Activated CD4-positive, alpha-beta T cell treated with anti-CD3 and anti-CD28 coated beads for 36 hours (primary cell): ENCODE measurements at regions not wholly inside any gene's neighbourhood (a gene's known extent, or its start where the extent isn't known, plus 50 kb on each side); places are given as distances from the start of the nearest gene placed in this dataset.

Experiments used
- ATAC-seq: fragments of 200-7000 bp; cut with Tn5 transposase; one replicate; pipeline ENCODE4 v1.10.0; 2021; ENCODE audit warnings: mild to moderate bottlenecking, moderate library complexity
- CTCF ChIA-PET: fragments of 350-600 bp; sonication (Branson Sonifier 250); formaldehyde crosslinking; loops from one replicate; lab custom pipeline; 2021; ENCODE audit warnings: antibody characterized with exemption; lab: Charles Lee
- POLR2A ChIA-PET: fragments of 350-600 bp; sonication (Branson Sonifier 250); formaldehyde crosslinking; loops from one replicate; lab custom pipeline; 2021; ENCODE audit warnings: antibody characterized with exemption, inconsistent platforms; lab: Charles Lee
- DNase-seq: peaks from one replicate; pipeline ENCODE4 v3.0.0-alpha.2; 2020
- H3K27ac Mint-ChIP-seq: one replicate; pipeline ENCODE4 v1.8.0; 2021; ENCODE audit warnings: mixed read lengths
- H3K27me3 Mint-ChIP-seq: one replicate; pipeline ENCODE4 v1.8.0; 2021; ENCODE audit warnings: mixed read lengths
- H3K36me3 Mint-ChIP-seq: one replicate; pipeline ENCODE4 v1.8.0; 2021; ENCODE audit warnings: low read depth, mixed read lengths
- H3K4me1 Mint-ChIP-seq: one replicate; pipeline ENCODE4 v1.8.0; 2021; ENCODE audit warnings: mixed read lengths
- H3K4me3 Mint-ChIP-seq: one replicate; pipeline ENCODE4 v1.8.0; 2021; ENCODE audit warnings: mild to moderate bottlenecking, moderate library complexity, mixed read lengths
- H3K9me3 Mint-ChIP-seq: one replicate; pipeline ENCODE4 v1.8.0; 2021; ENCODE audit warnings: low read depth, mixed read lengths
- intact Hi-C, 2 experiments: fragments of 100-400 bp; cut with DNase I in 1 of 2; cut with micrococcal nuclease in 1 of 2; formaldehyde crosslinking; loops; one replicate each; pipeline versions ENCODE4 v1.14.2 to v1.15.1; 2022 to 2024; cut with DNase I, micrococcal nuclease

DNA sequence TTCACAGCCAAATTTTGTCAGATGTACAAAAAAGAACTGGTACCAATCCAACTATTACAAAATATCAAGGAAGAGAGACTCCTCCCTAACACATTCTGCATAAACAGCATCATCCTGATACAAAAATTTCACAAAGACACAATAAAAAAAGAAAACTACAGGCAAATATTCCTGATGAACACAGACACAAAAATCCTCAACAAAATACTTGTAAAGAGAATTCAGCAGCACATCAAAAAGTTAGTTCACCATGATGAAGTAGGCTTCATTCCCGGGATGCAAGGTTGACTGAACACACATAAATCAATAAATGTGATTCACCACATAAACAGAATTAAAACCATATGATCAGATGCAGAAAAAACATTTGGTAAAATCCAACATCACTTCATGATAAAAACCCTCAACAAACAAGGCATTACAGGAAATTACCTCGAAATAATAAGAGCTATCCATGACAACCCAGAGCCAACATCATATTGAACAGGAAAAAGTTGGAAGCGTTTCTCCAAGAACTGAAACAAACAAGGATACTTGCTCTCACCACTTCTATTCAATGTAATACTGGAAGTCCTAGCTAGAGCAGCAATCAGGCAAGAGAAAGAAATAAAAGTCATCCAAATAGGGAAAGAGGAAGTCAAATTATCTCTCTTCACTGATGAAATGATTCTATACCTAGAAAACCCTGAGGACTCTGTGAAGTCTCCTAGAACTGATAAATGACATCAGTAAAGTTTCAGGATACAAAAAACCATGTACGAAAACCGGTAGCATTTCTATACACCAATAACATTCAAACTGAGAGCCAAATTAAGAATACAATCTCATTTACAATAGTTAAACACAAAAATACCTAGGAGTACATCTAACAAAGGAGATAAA lies 223.1 kb downstream of the REEP3 start:
- H3K4me3 Mint-ChIP-seq, result no peak overlapping the region
- intact Hi-C loops, result no loop called here
- no peaks in the 10 kb centered on the region for H3K36me3 Mint-ChIP-seq
- no peaks in the 10 kb centered on the region for H3K9me3 Mint-ChIP-seq
- peaks cover 15% of the 10 kb centered on the region for H3K27me3 Mint-ChIP-seq
- H3K4me1 Mint-ChIP-seq, result no peaks in the 10 kb centered on the region
- DNase-seq (no peak), ATAC-seq (no peak)
- ChIA-PET CTCF (no interaction called here), POLR2A (no interaction called here)
- H3K27ac Mint-ChIP-seq, result no peak overlapping the region

DNA sequence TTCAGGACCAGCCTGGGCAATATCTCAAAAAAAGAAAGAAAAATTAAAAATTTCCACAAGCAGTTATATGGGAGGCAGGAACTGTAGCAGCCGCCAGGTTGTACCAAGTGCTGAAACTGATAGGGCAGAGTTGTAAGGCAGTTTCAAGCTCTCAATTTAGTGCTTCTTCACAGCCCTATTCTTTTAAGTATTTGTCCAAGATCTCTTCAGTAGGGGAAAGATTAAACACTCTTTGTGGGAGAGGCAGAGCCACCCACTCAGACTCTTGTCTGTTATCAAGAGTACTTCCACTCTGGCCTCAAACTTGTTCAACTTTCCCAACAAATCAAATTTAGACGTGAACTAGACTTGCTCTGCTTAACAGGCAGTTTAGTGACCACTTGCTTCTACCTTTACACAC lies 228.7 kb downstream of the REEP3 start:
- Mint-ChIP-seq H3K36me3 (no peaks in the 10 kb centered on the region), H3K27ac (no peak overlapping the region), H3K4me1 (no peaks in the 10 kb centered on the region), H3K4me3 (no peak overlapping the region), H3K27me3 (peaks cover 2% of the 10 kb centered on the region), H3K9me3 (no peaks in the 10 kb centered on the region)
- ATAC-seq (no peak), DNase-seq (no peak)
- intact Hi-C loops, result no loop called here
- ChIA-PET POLR2A (no interaction called here), CTCF (interaction anchor here (1.2 kb wide), 1 partner anchor 30 kb away, joined by 5 read pairs; no protein-coding TSS in a partner anchor)

DNA sequence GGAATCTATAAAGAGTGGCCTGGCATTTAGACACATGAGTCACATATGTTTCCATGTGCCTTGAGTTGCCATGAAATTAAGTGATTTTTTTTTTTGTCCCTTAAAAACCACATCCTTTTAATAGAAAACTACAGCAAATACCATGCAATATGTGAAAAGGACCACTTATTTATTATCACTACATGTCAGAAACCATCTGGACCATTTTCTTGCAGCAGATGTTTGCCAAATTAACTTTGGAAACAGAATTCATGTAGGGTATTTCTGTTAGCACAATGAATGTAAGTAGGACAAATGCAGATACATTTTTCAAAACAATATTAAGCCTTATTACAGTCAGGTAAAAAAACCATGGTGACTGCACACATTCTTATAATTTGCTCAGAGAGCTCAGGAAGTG lies 230.6 kb downstream of the REEP3 start:
- DNase-seq, result no peak
- intact Hi-C loops, result no loop called here
- ChIA-PET POLR2A (no interaction called here), CTCF (no interaction called here)
- Mint-ChIP-seq H3K27ac (no peak overlapping the region), H3K4me3 (no peak overlapping the region), H3K4me1 (no peaks in the 10 kb centered on the region), H3K27me3 (peaks cover 4% of the 10 kb centered on the region), H3K9me3 (no peaks in the 10 kb centered on the region), H3K36me3 (no peaks in the 10 kb centered on the region)
- ATAC-seq, result no peak

DNA sequence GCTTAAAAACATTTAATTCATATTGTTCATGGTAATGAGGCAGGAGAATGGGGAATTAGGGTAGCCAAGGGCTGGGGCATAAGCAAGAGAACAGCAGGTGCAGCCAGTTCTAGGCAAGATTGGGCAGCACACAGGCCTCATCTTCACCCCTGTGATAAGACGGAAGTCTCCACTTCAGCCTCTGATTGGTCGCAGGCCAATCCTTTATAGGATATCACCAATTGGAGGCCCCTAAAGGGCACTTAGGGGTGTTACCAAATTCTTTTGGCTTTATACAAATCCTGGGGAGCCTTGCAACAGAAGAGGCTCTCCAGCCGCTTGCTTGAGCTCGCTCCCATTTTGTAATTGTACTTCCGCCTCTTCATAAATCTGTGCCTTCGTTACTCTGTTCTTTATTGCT lies 231.1 kb downstream of the REEP3 start:
- no peak overlapping the region for H3K27ac Mint-ChIP-seq
- no peaks in the 10 kb centered on the region for H3K9me3 Mint-ChIP-seq
- ATAC-seq, result no peak
- no peak for DNase-seq
- no peaks in the 10 kb centered on the region for H3K36me3 Mint-ChIP-seq
- intact Hi-C loops, result no loop called here
- H3K4me1 Mint-ChIP-seq, result no peaks in the 10 kb centered on the region
- no peak overlapping the region for H3K4me3 Mint-ChIP-seq
- H3K27me3 Mint-ChIP-seq, result peaks cover 4% of the 10 kb centered on the region
- POLR2A ChIA-PET, result no interaction called here
- CTCF ChIA-PET, result no interaction called here

DNA sequence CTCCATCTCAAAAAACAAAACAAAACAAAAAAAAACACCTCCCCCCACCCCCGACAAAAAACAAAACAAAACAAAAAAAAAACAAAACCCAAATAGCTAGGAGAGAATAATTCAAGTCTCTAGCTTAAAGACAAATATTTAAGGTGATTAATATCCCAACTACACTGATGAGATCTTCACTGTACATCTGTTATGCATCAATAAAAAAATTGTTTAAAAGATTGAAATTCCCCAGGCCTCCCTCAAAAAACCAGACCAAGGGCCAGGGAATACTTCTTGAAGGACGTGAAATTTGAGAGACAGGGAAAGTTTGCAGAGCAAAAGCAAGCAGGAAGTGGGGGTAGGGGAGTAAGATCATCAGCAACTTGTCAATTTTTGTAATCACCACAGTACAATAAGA lies 232.6 kb downstream of the REEP3 start:
- Mint-ChIP-seq H3K9me3 (no peaks in the 10 kb centered on the region), H3K4me1 (no peaks in the 10 kb centered on the region), H3K27me3 (peaks cover 6% of the 10 kb centered on the region), H3K27ac (no peak overlapping the region), H3K4me3 (no peak overlapping the region), H3K36me3 (no peaks in the 10 kb centered on the region)
- no peak for DNase-seq
- no peak for ATAC-seq
- ChIA-PET POLR2A (no interaction called here), CTCF (interaction anchor here (1.2 kb wide), 1 partner anchor 34 kb away, joined by 4 read pairs; no protein-coding TSS in a partner anchor)
- intact Hi-C loops, result no loop called here

DNA sequence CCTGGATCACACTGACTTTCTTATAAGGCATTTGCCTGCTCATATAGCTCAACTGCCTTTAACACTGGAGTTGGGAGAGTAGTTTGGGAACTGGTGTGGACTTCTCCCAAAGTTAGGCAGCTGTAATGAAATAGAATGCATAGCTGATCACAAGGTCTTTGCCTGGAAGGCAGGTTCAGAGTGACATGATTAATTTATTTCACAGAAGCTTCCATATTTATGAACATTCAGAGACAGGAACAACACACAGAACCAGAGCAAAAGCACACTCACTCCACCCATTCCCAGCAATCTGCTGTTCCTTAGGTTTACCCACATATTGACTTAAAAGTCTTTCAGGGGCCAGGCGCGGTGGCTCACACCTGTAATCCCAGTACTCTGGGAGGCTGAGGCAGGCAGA lies 234.2 kb downstream of the REEP3 start:
- intact Hi-C loops, result no loop called here
- H3K4me3 Mint-ChIP-seq, result no peak overlapping the region
- H3K27ac Mint-ChIP-seq, result no peak overlapping the region
- DNase-seq, result no peak
- ChIA-PET CTCF (no interaction called here), POLR2A (no interaction called here)
- peaks cover 15% of the 10 kb centered on the region for H3K27me3 Mint-ChIP-seq
- H3K9me3 Mint-ChIP-seq, result no peaks in the 10 kb centered on the region
- no peaks in the 10 kb centered on the region for H3K4me1 Mint-ChIP-seq
- no peak for ATAC-seq
- H3K36me3 Mint-ChIP-seq, result no peaks in the 10 kb centered on the region

DNA sequence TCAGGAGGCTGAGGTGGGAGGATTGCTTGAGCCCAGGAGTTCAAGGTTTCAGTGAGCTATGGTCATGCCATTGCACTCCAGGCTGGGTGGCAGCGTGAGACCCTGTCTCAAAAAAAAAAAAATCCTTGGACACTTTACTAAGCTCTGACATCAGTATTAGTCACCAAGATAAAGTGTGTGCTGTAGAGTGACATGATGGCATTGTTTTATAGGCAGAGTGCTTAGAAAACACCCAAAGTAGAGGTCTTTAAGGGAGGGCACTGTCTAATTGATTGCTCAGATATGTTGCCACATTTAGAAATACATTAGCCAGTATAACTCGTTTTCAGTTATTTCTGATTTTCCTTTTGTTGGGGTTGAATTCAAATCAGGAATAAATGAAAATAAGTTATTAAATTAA lies 235.9 kb downstream of the REEP3 start:
- Mint-ChIP-seq H3K9me3 (no peaks in the 10 kb centered on the region), H3K27me3 (peaks cover 18% of the 10 kb centered on the region), H3K36me3 (no peaks in the 10 kb centered on the region), H3K4me1 (no peaks in the 10 kb centered on the region), H3K4me3 (no peak overlapping the region), H3K27ac (no peak overlapping the region)
- intact Hi-C loops, result no loop called here
- DNase-seq, result no peak
- POLR2A ChIA-PET, result no interaction called here
- no peak for ATAC-seq
- CTCF ChIA-PET, result interaction anchor here (1.0 kb wide), 1 partner anchor 37 kb away, joined by 3 read pairs; no protein-coding TSS in a partner anchor

DNA sequence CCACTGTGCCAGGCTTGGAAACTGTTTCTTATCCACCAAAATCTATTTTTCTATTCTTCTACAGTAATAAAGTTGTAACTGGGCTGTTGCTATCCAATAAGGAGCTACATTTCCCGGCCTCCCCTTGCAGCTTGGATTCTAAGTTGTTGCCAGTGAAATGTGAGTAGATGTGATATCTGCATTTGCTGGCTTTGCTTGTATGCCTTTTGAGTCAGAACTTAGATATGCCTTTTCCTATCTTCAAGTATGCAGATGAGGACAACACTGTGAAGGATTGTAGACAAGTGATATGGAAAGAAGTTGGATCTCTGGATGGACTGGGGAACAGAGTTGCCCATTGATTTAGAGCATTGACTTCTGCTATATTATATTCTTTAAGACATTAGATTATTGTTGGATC lies 236.9 kb downstream of the REEP3 start:
- H3K27ac Mint-ChIP-seq, result no peak overlapping the region
- DNase-seq, result no peak
- POLR2A ChIA-PET, result no interaction called here
- no peaks in the 10 kb centered on the region for H3K9me3 Mint-ChIP-seq
- no peak overlapping the region for H3K4me3 Mint-ChIP-seq
- no peaks in the 10 kb centered on the region for H3K4me1 Mint-ChIP-seq
- CTCF ChIA-PET, result no interaction called here
- intact Hi-C loops, result no loop called here
- no peaks in the 10 kb centered on the region for H3K36me3 Mint-ChIP-seq
- H3K27me3 Mint-ChIP-seq, result peaks cover 16% of the 10 kb centered on the region
- ATAC-seq, result no peak

DNA sequence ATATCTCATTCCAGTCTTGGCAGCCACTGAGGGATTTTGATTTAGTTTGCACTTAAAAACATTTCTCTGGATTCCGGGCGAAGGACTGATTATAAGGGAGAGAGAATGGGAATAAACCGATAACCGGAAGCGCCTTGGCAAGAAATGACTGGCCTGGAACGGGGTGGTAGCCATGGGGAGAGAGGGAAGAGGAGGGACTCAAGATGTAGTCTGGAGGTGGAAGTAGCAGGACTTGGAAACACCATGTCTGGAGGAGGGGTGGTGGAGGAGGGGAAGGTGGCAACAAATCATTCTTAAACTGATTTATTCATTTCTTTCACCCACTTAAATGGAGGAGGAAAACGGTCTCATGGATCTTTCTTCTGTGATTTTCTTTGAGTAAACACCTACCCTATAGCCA lies 238.1 kb downstream of the REEP3 start:
- CTCF ChIA-PET, result no interaction called here
- ATAC-seq, result no peak

DNA sequence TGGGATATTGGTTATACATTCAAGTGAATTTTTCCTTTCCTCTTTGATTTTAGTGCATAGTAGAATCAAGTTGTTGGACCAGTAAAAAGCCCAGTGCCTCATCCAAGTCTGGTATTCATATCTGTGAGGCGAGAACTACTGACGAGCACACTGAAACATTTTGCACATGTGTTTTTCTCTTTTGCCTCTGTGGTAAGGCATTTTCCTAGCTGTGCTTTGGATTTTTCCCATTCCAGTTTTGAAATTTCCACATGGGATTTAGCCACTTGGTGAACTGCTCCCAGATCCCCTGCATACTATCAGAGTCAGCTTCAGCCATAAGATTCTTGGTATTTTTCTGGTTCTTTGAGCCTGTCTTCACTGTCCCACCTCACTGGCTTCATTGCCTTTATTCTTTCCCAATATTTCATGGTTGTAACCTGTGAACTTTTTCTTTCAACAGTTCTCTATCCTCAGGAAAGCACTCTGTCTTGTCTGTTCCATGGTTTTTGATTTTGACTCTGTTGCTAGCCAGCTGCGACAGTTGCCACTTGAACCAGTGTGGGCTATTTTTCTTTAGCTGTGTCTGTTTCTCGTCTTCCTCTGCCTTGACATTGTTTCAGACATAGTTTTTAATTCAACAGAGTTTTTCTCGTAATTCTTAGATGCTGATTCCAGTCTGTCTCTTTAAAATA lies 239.0 kb downstream of the REEP3 start:
- Mint-ChIP-seq H3K27ac (no peak overlapping the region), H3K9me3 (no peaks in the 10 kb centered on the region), H3K27me3 (peaks cover 16% of the 10 kb centered on the region), H3K4me1 (no peaks in the 10 kb centered on the region), H3K36me3 (no peaks in the 10 kb centered on the region), H3K4me3 (no peak overlapping the region)
- no peak for ATAC-seq
- ChIA-PET POLR2A (no interaction called here), CTCF (no interaction called here)
- no peak for DNase-seq
- intact Hi-C loops, result no loop called here

More for the DNA sequence above, 238.1 kb downstream of the REEP3 start:
- no peaks in the 10 kb centered on the region for H3K9me3 Mint-ChIP-seq
- no peak for DNase-seq
- H3K27me3 Mint-ChIP-seq, result peaks cover 16% of the 10 kb centered on the region
- H3K27ac Mint-ChIP-seq, result no peak overlapping the region
- no peaks in the 10 kb centered on the region for H3K4me1 Mint-ChIP-seq
- H3K4me3 Mint-ChIP-seq, result no peak overlapping the region
- intact Hi-C loops, result no loop called here
- H3K36me3 Mint-ChIP-seq, result no peaks in the 10 kb centered on the region
- POLR2A ChIA-PET, result no interaction called here

DNA sequence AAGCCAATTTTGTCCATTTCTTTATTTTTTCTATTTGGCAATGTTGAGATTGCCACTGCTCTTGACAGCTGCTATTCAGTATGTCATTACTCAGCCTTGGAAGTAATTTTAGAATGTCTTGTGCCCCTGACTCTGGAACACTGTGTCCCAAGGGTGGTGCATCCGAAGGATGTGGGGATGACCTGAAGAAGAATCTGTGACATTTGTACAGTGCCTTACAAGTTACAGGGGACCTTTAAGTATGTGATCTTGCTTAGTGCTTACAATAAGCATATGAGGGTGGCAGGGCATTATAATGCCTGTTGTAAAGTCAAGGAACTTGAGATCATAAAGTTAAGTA lies 239.5 kb downstream of the REEP3 start:
- H3K4me3 Mint-ChIP-seq, result no peak overlapping the region
- no peak for DNase-seq
- CTCF ChIA-PET, result no interaction called here
- intact Hi-C loops, result no loop called here
- no peak for ATAC-seq
- POLR2A ChIA-PET, result no interaction called here
- H3K4me1 Mint-ChIP-seq, result no peaks in the 10 kb centered on the region
- H3K9me3 Mint-ChIP-seq, result no peaks in the 10 kb centered on the region
- no peak overlapping the region for H3K27ac Mint-ChIP-seq
- no peaks in the 10 kb centered on the region for H3K36me3 Mint-ChIP-seq
- peaks cover 14% of the 10 kb centered on the region for H3K27me3 Mint-ChIP-seq

DNA sequence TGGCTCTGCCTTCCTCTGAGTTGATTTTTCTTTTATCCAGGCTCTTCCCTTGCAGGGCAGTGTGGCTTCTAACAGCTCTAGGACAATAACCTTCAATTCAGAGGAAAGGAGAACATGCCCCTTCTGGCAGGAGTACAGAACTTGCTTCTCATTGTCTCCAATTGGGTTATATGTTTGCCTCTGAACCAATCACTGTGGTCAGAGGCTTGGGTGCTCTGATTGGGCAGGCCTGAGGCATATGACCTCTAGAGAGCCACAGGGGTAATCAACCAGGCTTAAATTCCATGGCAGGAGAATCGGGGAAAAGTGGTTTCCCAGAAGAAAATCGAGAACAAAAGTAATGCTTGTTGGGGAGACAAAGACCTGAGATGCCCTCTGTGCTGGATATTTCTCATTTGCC lies 240.0 kb downstream of the REEP3 start:
- DNase-seq (no peak), ATAC-seq (no peak)
- no peak overlapping the region for H3K4me3 Mint-ChIP-seq
- ChIA-PET POLR2A (no interaction called here), CTCF (interaction anchor here (0.6 kb wide), 1 partner anchor 1148 kb away, joined by 4 read pairs; no protein-coding TSS in a partner anchor)
- H3K36me3 Mint-ChIP-seq, result no peaks in the 10 kb centered on the region
- no peaks in the 10 kb centered on the region for H3K4me1 Mint-ChIP-seq
- H3K27ac Mint-ChIP-seq, result no peak overlapping the region
- intact Hi-C loops, result no loop called here
- no peaks in the 10 kb centered on the region for H3K9me3 Mint-ChIP-seq
- peaks cover 14% of the 10 kb centered on the region for H3K27me3 Mint-ChIP-seq
